ENCODE measurements at regions not wholly inside any gene's neighbourhood (a gene's known extent, or its start where the extent isn't known, plus 50 kb on each side); places are given as distances from the start of the nearest gene placed in this dataset.
"Not testable (repeated sequence)": the region's sequence is repeated elsewhere in the genome, so short reads cannot be mapped to it uniquely, and the experiment has no call there.

DNA sequence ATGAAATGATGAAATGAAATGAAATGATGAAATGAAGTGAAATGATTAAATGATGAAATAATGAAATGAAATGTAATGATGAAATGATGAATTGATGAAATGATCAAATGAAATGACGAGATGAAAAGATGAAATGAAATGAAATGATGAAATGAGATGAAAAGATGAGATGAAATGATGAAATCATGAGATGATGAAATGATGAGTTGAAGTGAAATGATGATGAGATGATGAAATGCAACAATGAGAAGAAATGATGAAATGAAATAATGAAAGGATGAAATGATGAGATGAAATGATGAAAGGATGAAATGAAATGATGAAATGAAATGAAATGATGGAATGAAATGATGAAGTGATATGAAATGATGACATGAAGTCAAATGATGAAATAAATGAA is 132.7 kb upstream of the TP53TG3D start:
- TF ChIP-seq, protein P1, sequence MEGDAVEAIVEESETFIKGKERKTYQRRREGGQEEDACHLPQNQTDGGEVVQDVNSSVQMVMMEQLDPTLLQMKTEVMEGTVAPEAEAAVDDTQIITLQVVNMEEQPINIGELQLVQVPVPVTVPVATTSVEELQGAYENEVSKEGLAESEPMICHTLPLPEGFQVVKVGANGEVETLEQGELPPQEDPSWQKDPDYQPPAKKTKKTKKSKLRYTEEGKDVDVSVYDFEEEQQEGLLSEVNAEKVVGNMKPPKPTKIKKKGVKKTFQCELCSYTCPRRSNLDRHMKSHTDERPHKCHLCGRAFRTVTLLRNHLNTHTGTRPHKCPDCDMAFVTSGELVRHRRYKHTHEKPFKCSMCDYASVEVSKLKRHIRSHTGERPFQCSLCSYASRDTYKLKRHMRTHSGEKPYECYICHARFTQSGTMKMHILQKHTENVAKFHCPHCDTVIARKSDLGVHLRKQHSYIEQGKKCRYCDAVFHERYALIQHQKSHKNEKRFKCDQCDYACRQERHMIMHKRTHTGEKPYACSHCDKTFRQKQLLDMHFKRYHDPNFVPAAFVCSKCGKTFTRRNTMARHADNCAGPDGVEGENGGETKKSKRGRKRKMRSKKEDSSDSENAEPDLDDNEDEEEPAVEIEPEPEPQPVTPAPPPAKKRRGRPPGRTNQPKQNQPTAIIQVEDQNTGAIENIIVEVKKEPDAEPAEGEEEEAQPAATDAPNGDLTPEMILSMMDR (IDR thresholded peaks at IDR 0.05; ENCODE audit: low read length), result not testable (repeated sequence)
- TF ChIP-seq EZH2 (IDR thresholded peaks at IDR 0.05; ENCODE audit: borderline replicate concordance, low read length), result not testable (repeated sequence)

All from OCI-LY1 (cell line).